Activated CD4-positive, alpha-beta T cell treated with anti-CD3 and anti-CD28 coated beads, Interleukin-2, Interleukin-6, amounts not matched to agents 100 ng/mL and 50 ng/mL, durations not matched to agents 16 hours and 8 hours (primary cell): ENCODE measurements at regions not wholly inside any gene's neighbourhood (a gene's known extent, or its start where the extent isn't known, plus 50 kb on each side); places are given as distances from the start of the nearest gene placed in this dataset.

Source experiments
- DNase-seq: peaks from one replicate; pipeline ENCODE4 v3.0.0-alpha.2; 2020

DNA sequence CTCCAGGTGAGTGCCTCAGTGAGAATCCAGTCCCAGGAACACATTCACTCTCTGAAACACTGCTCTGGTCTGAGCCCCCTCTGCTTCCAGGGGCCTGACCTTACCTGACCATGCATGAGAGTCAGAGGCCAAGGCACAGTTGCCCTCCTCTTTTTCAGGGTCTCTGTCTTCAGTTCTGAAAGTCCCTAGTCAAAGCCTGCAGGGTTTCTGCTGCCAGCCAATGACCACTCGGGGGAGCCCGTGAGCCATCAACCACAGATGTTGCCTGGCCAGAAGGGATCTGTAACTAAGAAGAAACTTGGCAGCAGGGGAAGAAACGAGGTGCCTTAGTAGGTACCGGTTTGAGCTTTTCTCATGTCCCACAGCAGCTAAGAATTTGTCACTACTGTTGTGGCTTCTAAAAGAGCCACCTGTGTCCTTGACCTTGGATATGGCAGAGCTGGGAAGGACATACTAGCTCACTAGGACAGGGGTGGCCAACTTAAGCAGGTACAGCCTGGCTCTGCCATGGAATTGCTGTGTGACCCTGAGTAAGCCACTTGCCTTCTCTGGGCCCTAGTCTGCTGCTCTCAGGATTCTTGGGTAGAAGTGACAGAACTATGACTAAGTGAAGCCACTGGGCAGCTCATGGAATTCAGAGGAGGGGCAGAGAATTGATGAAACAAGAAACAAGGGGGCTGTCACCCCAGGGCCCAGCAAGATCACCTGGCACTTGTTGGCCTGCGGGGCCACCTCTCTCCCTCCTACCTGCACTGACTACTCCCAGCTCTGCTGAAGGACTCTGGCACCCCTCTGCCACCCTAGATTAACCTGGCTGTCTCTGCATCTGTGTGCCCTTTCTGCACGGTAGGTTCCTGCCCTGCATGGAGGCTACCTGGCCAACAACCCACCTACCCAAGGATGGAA lies 83.8 kb upstream of the GPR26 start:
- peak; percentile 76 for DNase-seq

GRCh38 chr10:123583639-123584418 lies 82.3 kb upstream of the GPR26 start:
- DNase-seq = peak; percentile 47

- DNase-seq = no peak
Observed at GRCh38 chr10:123584419-123584775, 81.8 kb upstream of the GPR26 start.

GRCh38 chr10:123585477-123586445 lies 80.4 kb upstream of the GPR26 start:
- no peak for DNase-seq

DNA sequence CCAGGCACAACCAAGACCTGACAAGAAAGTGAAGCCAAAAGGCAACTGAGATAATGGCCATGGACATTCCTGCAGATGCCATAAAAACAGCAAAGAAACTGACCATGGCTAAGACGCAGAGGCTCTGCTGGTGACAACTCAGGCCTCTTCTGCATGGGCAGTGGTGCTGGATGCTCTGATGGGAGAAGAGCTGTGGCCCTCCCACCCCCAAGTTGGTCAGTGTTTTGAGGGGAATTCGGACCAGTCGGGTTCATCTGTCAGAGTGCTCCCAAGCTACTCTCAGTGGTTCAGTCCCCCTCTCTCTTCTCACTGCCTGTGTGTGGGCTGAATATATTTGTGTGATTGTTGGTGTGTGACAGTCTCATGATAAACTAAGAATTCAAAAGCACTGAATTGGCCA lies 79.0 kb upstream of the GPR26 start:
- DNase-seq = no peak

DNA sequence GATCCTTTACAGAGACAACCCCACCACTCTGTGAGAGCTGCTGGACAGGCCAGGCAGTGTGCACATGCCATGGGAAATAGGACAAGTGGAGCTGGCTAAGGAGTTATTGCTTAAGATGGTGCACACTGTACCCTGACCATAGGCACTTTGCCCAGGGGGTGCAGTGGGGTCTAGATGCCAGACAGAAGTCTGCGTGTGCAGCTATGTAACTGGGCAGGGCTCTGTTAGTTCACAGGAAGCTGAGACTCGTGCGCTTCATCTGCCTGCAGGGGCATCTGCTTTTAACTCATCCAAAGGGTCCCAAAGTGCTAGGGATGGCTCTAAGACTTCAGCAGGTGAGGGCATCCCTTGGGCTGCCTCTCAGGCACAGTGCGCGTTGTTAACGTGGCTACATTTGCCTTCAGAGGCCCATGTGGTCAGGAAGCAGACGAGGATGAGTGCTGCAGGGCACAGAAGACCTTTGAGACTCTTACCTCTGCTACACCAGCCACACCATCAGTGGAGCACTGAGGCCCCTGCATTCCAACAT lies 77.7 kb upstream of the GPR26 start:
- no peak for DNase-seq

DNA sequence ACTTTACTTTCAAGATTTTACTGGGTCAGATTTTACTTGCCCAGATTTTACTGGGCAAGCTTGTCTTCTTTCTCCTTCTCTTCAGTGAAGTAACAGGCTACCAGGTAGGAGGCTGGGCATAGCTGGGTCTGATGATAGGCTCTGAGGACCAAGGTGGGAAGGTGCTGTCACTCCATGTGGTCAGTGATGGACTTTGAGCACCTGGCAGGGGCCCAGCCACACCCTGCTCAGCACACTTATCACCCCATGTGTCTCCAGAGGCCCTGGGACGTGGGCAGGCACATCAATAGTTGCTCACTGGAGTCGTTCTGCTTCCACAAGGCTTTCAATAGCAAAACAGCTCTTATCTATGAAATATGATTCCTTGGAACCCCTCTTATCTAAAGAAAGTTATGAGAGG lies 70.5 kb upstream of the GPR26 start:
- no peak for DNase-seq

DNA sequence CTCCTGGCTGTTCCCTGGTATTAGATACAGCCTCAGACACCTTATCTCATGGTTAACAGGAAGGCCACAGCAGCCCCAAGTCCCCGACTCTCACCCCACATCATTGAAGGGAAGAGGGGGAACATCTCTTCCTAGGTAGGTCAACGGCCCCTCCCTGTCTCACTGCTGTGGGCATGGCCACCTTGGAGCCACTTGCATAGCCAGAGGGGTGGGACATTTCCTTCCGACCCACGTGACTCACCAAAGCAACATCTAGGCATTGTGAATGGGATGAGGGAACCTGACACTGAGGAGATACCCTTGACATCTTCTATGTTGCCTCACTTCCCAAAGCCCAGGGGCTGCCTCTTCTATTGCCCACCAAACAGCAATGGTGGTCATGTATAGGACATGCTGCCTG lies 68.5 kb upstream of the GPR26 start:
- DNase-seq = no peak

DNA sequence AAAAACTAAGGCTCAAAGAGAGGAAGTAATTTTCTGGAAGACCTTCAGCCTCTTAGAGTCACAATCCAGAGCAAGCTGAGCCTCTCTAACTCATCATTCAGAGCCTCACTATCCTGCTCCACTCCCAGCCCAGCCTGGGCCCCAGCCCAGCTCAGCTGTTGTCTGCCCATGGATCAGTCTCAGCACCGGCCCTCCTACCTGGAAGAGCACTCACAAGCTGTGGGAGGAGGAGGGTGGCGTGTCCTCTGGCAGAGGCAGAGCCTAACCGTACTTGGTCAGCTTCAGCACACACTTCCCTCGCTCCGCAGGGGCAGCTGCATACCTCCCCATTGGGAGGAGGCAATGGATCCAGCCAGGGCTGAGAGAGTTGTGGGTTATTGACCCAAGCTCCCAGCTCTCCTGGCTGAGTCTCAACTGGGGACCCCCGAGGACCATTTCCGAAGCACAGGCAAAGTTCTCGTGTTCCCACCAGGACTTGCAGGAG lies 66.7 kb upstream of the GPR26 start:
- DNase-seq = no peak

GRCh38 chr10:123600177-123600576 lies 66.0 kb upstream of the GPR26 start:
- no peak for DNase-seq

GRCh38 chr10:123603130-123603529 lies 63.0 kb upstream of the GPR26 start:
- DNase-seq = no peak

DNA sequence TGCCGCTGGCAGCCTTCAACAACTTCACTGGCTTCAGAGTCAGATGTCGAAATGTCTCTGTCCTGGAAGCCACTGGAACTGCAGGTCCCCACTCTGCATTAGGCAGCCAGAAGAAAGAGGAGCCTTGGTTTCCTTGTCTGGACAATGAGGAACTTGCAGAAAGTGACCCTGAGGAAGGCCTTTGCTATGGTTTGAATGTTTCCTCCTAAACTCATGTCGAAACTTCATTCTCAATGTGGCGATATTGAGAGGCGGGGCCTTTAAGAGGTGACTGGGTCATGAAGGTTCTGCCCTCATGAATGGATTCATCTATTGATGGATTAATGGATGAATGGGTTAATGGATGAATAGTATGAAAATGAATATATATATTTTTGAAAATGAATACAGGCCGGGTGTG lies 61.6 kb upstream of the GPR26 start:
- no peak for DNase-seq

GRCh38 chr10:123606006-123606405 lies 60.1 kb upstream of the GPR26 start:
- DNase-seq = no peak

DNA sequence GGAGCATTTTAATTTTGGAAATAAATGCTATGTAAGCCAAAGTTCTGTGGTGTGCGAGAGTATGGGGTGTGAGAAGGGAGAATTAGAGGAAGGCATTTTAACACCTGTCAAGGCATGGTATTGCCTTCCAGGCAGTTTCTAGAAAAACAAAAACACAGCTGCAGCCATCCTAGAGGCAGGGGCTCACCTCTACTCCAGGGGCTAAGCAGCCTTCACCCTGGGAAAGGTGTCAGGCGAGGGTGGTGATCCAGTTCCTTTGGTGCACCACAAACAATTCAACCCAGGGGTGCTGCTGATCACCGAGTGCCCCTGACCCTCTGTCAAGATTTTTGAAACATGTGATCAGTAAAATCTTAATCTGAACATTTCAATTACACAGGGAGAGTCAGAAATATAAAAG lies 59.2 kb upstream of the GPR26 start:
- no peak for DNase-seq

GRCh38 chr10:123607386-123607785 lies 58.8 kb upstream of the GPR26 start:
- no peak for DNase-seq

- no peak for DNase-seq
Observed at GRCh38 chr10:123608047-123608446, 58.1 kb upstream of the GPR26 start.

GRCh38 chr10:123611243-123611642 lies 54.9 kb upstream of the GPR26 start:
- DNase-seq = no peak

- no peak for DNase-seq
Observed at GRCh38 chr10:123611876-123612275, 54.3 kb upstream of the GPR26 start.

GRCh38 chr10:123613346-123613850 lies 52.8 kb upstream of the GPR26 start:
- no peak for DNase-seq

- peak; percentile 42 for DNase-seq
Observed at GRCh38 chr10:123614888-123615287, 51.3 kb upstream of the GPR26 start.
